ENCODE measurements at regions not wholly inside any gene's neighbourhood (a gene's known extent, or its start where the extent isn't known, plus 50 kb on each side); places are given as distances from the start of the nearest gene placed in this dataset.

- peak overlapping the region; percentile 61 for H3K27ac ChIP-seq (replicated peaks)
- no peaks in the 10 kb centered on the region for H3K27me3 ChIP-seq (ENCODE audit: insufficient read depth, poor library complexity, severe bottlenecking)
- no peak overlapping the region for H3K4me3 ChIP-seq (replicated peaks; ENCODE audit: insufficient read depth, low read length)
- DNase-seq (ENCODE audit: low read depth in 1 of 2, low spot score in 1 of 2), result peak; percentile 23 to 76
- TF ChIP-seq SPI1 (IDR thresholded peaks at IDR 0.05; ENCODE audit: borderline replicate concordance, low read depth), result no peak
- no peak for TF ChIP-seq GABPA (IDR thresholded peaks at IDR 0.05; ENCODE audit: low read depth)
- no peak for TF ChIP-seq POLR2AphosphoS5 (IDR thresholded peaks at IDR 0.05; ENCODE audit: low read depth)
- no peak for TF ChIP-seq REST (IDR thresholded peaks at IDR 0.05; ENCODE audit: insufficient replicate concordance, low read depth)
- TF ChIP-seq CTCF (IDR thresholded peaks at IDR 0.05; ENCODE audit: insufficient read depth, low read length), result no peak
Observed at GRCh38 chr11:88421530-88421929, 84.0 kb upstream of the CTSC start.

GRCh38 chr11:88420165-88420791 is 82.7 kb upstream of the CTSC start:
- peak overlapping the region; percentile 61 for H3K27ac ChIP-seq (replicated peaks)
- peak; percentile 39 to 60 for DNase-seq (ENCODE audit: low read depth in 1 of 2, low spot score in 1 of 2)
- H3K27me3 ChIP-seq (ENCODE audit: insufficient read depth, poor library complexity, severe bottlenecking), result no peaks in the 10 kb centered on the region
- no peak for TF ChIP-seq CTCF (IDR thresholded peaks at IDR 0.05; ENCODE audit: insufficient read depth, low read length)
- no peak for TF ChIP-seq SPI1 (IDR thresholded peaks at IDR 0.05; ENCODE audit: borderline replicate concordance, low read depth)
- TF ChIP-seq GABPA (IDR thresholded peaks at IDR 0.05; ENCODE audit: low read depth), result no peak
- TF ChIP-seq POLR2AphosphoS5 (IDR thresholded peaks at IDR 0.05; ENCODE audit: low read depth), result 0 out of 2 replicates have a peak, but pooled peaks have one; percentile 38
- no peak for TF ChIP-seq REST (IDR thresholded peaks at IDR 0.05; ENCODE audit: insufficient replicate concordance, low read depth)
- no peak overlapping the region for H3K4me3 ChIP-seq (replicated peaks; ENCODE audit: insufficient read depth, low read length)

GRCh38 chr11:88418508-88418907 is 81.0 kb upstream of the CTSC start:
- H3K27ac ChIP-seq (replicated peaks), result no peak overlapping the region
- no peaks in the 10 kb centered on the region for H3K27me3 ChIP-seq (ENCODE audit: insufficient read depth, poor library complexity, severe bottlenecking)
- H3K4me3 ChIP-seq (replicated peaks; ENCODE audit: insufficient read depth, low read length), result no peak overlapping the region
- no peak for TF ChIP-seq CTCF (IDR thresholded peaks at IDR 0.05; ENCODE audit: insufficient read depth, low read length)
- no peak for TF ChIP-seq REST (IDR thresholded peaks at IDR 0.05; ENCODE audit: insufficient replicate concordance, low read depth)
- no peak for TF ChIP-seq POLR2AphosphoS5 (IDR thresholded peaks at IDR 0.05; ENCODE audit: low read depth)
- TF ChIP-seq GABPA (IDR thresholded peaks at IDR 0.05; ENCODE audit: low read depth), result no peak
- no peak for TF ChIP-seq SPI1 (IDR thresholded peaks at IDR 0.05; ENCODE audit: borderline replicate concordance, low read depth)
- DNase-seq (ENCODE audit: low read depth in 1 of 2, low spot score in 1 of 2), result no peak

Measured in HL-60 (cell line).